Glutamatergic neuron (in vitro differentiated cells): ENCODE measurements at regions not wholly inside any gene's neighbourhood (a gene's known extent, or its start where the extent isn't known, plus 50 kb on each side); places are given as distances from the start of the nearest gene placed in this dataset.
"Not testable (repeated sequence)": the region's sequence is repeated elsewhere in the genome, so short reads cannot be mapped to it uniquely, and the experiment has no call there.

Experiments
- DNase-seq: peaks from one replicate; pipeline ENCODE4 v3.0.0; 2022
- H3K27ac Mint-ChIP-seq: one replicate; pipeline ENCODE4 v1.8.0; 2020; ENCODE audit warnings: mild to moderate bottlenecking, mixed read lengths, inconsistent platforms; ENCODE audit not compliant: unreplicated experiment
- H3K27me3 Mint-ChIP-seq: one replicate; pipeline ENCODE4 v1.8.0; 2020; ENCODE audit warnings: mild to moderate bottlenecking, moderate library complexity, mixed read lengths, inconsistent platforms; ENCODE audit not compliant: unreplicated experiment
- H3K36me3 Mint-ChIP-seq: one replicate; pipeline ENCODE4 v1.8.0; 2020; ENCODE audit warnings: mild to moderate bottlenecking, mixed read lengths, inconsistent platforms; ENCODE audit not compliant: unreplicated experiment
- H3K4me1 Mint-ChIP-seq: one replicate; pipeline ENCODE4 v1.8.0; 2020; ENCODE audit warnings: mild to moderate bottlenecking, low read depth, mixed read lengths, inconsistent platforms; ENCODE audit not compliant: unreplicated experiment
- H3K4me3 Mint-ChIP-seq: one replicate; pipeline ENCODE4 v1.8.0; 2020; ENCODE audit warnings: mild to moderate bottlenecking, mixed read lengths, inconsistent platforms; ENCODE audit not compliant: unreplicated experiment
- H3K9me3 Mint-ChIP-seq: one replicate; pipeline ENCODE4 v1.8.0; 2020; ENCODE audit warnings: mild to moderate bottlenecking, moderate library complexity, mixed read lengths, inconsistent platforms; ENCODE audit not compliant: unreplicated experiment
- CTCF ChIP-seq: fragments of 200-600 bp; sonication (generic); IDR thresholded peaks from one replicate; pipeline ENCODE4 v1.5.0; 2021; ENCODE audit not compliant: partially characterized antibody, unreplicated experiment

GRCh38 chr14:96706893-96707292, 90.3 kb upstream of the VRK1 start:
- Mint-ChIP-seq H3K36me3 (no peaks in the 10 kb centered on the region), H3K9me3 (no peaks in the 10 kb centered on the region), H3K27ac (no peak overlapping the region), H3K4me3 (no peak overlapping the region), H3K4me1 (no peaks in the 10 kb centered on the region), H3K27me3 (no peaks in the 10 kb centered on the region)
- no peak for DNase-seq
- no peak for TF ChIP-seq CTCF

GRCh38 chr14:96710060-96710666, 87.0 kb upstream of the VRK1 start:
- DNase-seq = no peak

GRCh38 chr14:96711559-96712267, 85.5 kb upstream of the VRK1 start:
- peaks cover 4% of the 10 kb centered on the region for H3K27me3 Mint-ChIP-seq
- TF ChIP-seq CTCF = no peak
- no peaks in the 10 kb centered on the region for H3K4me1 Mint-ChIP-seq
- H3K27ac Mint-ChIP-seq = no peak overlapping the region
- no peak for DNase-seq
- H3K4me3 Mint-ChIP-seq = no peak overlapping the region
- no peaks in the 10 kb centered on the region for H3K9me3 Mint-ChIP-seq
- no peaks in the 10 kb centered on the region for H3K36me3 Mint-ChIP-seq

More at GRCh38 chr14:96710060-96710666, 87.0 kb upstream of the VRK1 start:
- H3K9me3 Mint-ChIP-seq = no peaks in the 10 kb centered on the region
- H3K27me3 Mint-ChIP-seq = peaks cover 3% of the 10 kb centered on the region
- H3K4me1 Mint-ChIP-seq = no peaks in the 10 kb centered on the region
- no peak for TF ChIP-seq CTCF
- no peak overlapping the region for H3K27ac Mint-ChIP-seq
- H3K4me3 Mint-ChIP-seq = no peak overlapping the region
- no peaks in the 10 kb centered on the region for H3K36me3 Mint-ChIP-seq

GRCh38 chr14:96713426-96713825, 83.8 kb upstream of the VRK1 start:
- Mint-ChIP-seq H3K27me3 (peaks cover 4% of the 10 kb centered on the region), H3K4me3 (no peak overlapping the region), H3K9me3 (no peaks in the 10 kb centered on the region), H3K27ac (no peak overlapping the region), H3K4me1 (no peaks in the 10 kb centered on the region), H3K36me3 (no peaks in the 10 kb centered on the region)
- DNase-seq = no peak
- no peak for TF ChIP-seq CTCF

GRCh38 chr14:96714537-96714936, 82.6 kb upstream of the VRK1 start:
- not testable (repeated sequence) for H3K27ac Mint-ChIP-seq, H3K9me3 Mint-ChIP-seq, H3K4me3 Mint-ChIP-seq, H3K27me3 Mint-ChIP-seq, DNase-seq, H3K36me3 Mint-ChIP-seq, H3K4me1 Mint-ChIP-seq
